Coronary artery (tissue), 2 donors: ENCODE measurements at regions not wholly inside any gene's neighbourhood (a gene's known extent, or its start where the extent isn't known, plus 50 kb on each side); places are given as distances from the start of the nearest gene placed in this dataset.
A peak's percentile ranks its signal among the peaks of the same experiment; 100 is the strongest.

ENCODE experiments used
- DNase-seq: peaks from one replicate; pipeline ENCODE4 v3.0.0-alpha.2; 2017; ENCODE audit warnings: low spot score
- H3K27ac ChIP-seq, 2 donors: fragments of 200-600 bp; sonication (generic); one replicate each; pipeline ENCODE4 v1.5.1; 2016 to 2019
- H3K4me3 ChIP-seq: fragments of 200-600 bp; sonication (generic); 2 replicates; pipeline ENCODE4 v1.5.1; 2016; ENCODE audit warnings: mild to moderate bottlenecking, moderate library complexity
- CTCF ChIP-seq: fragments of 200-600 bp; sonication (generic); IDR thresholded peaks from one replicate; pipeline ENCODE4 v1.5.1; 2019; ENCODE audit warnings: antibody characterized with exemption

DNA sequence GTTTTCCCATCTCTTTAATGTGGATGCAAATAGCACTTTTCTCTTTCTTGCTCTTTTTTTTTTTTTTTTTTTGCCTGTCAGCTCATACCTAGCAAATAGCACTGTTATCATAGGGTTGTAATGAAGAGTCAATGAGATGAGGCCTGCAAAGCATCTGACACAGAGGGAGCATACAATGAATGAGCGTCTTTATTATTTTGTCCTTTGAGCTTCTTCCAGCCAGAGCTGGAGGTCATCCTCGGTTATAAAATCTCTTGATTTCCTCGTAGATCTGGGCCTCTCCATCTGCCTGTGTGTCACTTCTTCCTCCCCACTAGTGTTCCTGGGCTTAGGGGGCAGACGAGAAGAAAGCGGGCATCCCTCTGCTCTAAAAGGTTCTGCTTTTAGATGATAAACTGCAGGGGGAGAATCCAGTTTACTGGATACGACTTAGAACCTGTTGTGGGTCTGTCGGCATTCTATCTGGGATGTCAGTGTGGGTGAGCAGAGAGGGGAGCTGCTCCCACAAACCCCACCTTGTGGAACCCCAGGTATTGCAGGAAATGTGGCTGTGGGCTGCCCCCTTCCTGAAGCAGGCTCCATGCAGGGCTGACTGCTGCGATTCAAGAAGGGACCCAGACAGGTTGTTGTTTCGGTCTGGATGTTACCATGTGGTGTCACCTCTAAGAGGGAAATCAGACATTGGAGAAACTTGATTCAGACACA is 135.8 kb upstream of the GPR26 start:
- DNase-seq: peak; percentile 61

DNA sequence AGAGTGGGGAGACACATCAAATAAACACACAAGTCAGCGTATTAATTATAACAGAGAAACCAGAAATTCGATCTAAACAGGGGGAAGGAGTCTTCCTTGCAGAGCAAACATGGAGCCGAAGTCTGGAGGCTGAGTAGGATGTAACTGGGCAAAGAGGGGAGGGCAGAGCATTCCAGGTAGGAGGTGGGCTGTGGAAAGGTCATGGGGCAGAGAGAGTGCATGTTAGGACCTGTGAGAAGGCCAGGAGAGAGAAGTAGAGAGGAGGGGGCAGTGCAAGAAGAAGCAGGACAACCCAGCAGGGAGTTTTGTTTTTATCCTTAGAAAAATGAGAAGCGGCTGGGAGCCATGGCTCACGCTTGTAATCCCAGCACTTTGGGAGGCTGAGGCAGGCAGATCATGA is 130.8 kb upstream of the GPR26 start:
- H3K4me3 ChIP-seq: no peak overlapping the region
- DNase-seq: peak; percentile 24
- TF ChIP-seq CTCF: no peak
- H3K27ac ChIP-seq: no peak overlapping the region

More for the DNA sequence above, 135.8 kb upstream of the GPR26 start:
- Histone ChIP-seq H3K27ac (no peak overlapping the region), H3K4me3 (no peak overlapping the region)
- no peak for TF ChIP-seq CTCF

- no peak overlapping the region for H3K27ac ChIP-seq
- peak; percentile 33 for DNase-seq
- H3K4me3 ChIP-seq: no peak overlapping the region
- TF ChIP-seq CTCF: no peak
Observed at GRCh38 chr10:123536176-123536845, 129.8 kb upstream of the GPR26 start.

- Histone ChIP-seq H3K27ac (no peak overlapping the region), H3K4me3 (no peak overlapping the region)
- peak; percentile 14 for DNase-seq
- no peak for TF ChIP-seq CTCF
Observed at GRCh38 chr10:123537188-123537961, 128.8 kb upstream of the GPR26 start.

DNA sequence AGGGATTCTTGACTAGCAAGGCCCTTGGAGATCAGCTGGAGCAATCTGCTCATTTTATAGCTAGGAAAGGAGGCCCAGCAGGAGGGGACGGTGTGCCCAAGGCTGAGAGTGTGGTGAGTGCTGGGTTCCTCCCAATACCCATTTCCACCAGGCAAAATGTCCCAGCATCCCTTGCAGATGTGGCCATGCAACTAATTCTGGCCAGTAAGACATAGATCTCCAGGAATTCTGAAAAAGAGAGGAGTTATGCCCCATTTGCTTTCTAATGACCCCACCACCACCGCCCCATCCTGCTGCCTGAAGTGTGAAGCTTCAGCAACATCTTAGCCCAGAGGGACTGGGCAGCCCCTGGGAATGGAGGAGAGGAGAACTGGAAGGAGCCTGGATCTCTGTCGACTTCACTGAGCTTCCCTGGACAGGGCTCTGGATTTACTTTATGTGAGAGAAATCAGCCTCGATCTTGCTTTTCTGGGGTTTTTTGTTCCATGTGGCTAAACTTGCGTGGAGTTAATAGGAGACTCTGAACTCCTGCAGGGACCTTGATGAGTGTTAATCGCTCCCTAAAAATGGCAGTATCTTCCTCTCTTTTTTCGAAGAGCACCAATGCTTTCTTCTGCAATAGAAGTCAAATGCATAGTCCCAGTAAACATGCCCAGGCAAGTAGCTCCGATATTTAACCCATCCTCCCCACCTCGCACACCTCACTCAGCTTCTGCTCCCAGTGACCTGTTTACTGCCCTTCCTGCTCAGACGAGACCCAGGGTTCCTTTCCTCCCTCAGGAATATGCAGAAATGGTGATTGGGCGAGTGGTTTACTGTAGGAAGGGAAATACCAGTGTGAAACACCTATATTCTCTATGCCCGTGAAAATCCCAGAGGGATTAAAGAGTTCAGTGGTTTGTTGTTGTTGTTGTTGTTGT is 127.5 kb upstream of the GPR26 start:
- Histone ChIP-seq H3K4me3 (no peak overlapping the region), H3K27ac (no peak overlapping the region)
- DNase-seq: peak; percentile 38
- TF ChIP-seq CTCF: no peak

- DNase-seq: peak; percentile 5
- H3K27ac ChIP-seq: no peak overlapping the region
- TF ChIP-seq CTCF: no peak
- H3K4me3 ChIP-seq: no peak overlapping the region
Observed at GRCh38 chr10:123544986-123545385, 121.2 kb upstream of the GPR26 start.
